Trophoblast cell (in vitro differentiated cells and primary cell): ENCODE measurements at regions not wholly inside any gene's neighbourhood (a gene's known extent, or its start where the extent isn't known, plus 50 kb on each side); places are given as distances from the start of the nearest gene placed in this dataset.

Experiments used
- DNase-seq, 2 donors: peaks; one replicate each; pipeline ENCODE4 v3.0.0-alpha.2; 2016
- H2AFZ ChIP-seq: 2 replicates; pipeline ENCODE4 v1.6.1; 2013; ENCODE audit warnings: low read length, moderate library complexity, mild to moderate bottlenecking; ENCODE audit not compliant: insufficient read depth, poor library complexity
- H2AK5ac ChIP-seq: 2 replicates; pipeline ENCODE4 v1.6.1; 2013; ENCODE audit warnings: mild to moderate bottlenecking, low read length
- H2BK120ac ChIP-seq: 2 replicates; pipeline ENCODE4 v1.6.1; 2013; ENCODE audit warnings: low read length, mild to moderate bottlenecking, moderate library complexity; ENCODE audit not compliant: insufficient read depth, poor library complexity
- H2BK12ac ChIP-seq: 2 replicates; pipeline ENCODE4 v1.6.1; 2013; ENCODE audit warnings: mild to moderate bottlenecking, low read length, moderate library complexity
- H2BK5ac ChIP-seq: 2 replicates; pipeline ENCODE4 v1.6.1; 2013; ENCODE audit warnings: low read length, low read depth, moderate library complexity, mild to moderate bottlenecking; ENCODE audit not compliant: poor library complexity
- H3K14ac ChIP-seq: 2 replicates; pipeline ENCODE4 v1.6.1; 2013; ENCODE audit warnings: mild to moderate bottlenecking, low read length
- H3K18ac ChIP-seq: 2 replicates; pipeline ENCODE4 v1.6.1; 2013; ENCODE audit warnings: mild to moderate bottlenecking, low read length
- H3K23ac ChIP-seq: 2 replicates; pipeline ENCODE4 v1.6.1; 2013; ENCODE audit warnings: low read length
- H3K27ac ChIP-seq: 2 replicates; pipeline ENCODE4 v1.5.1; 2013; ENCODE audit warnings: low read depth, mild to moderate bottlenecking, inconsistent platforms, low read length, moderate library complexity
- H3K27me3 ChIP-seq: 2 replicates; pipeline ENCODE4 v1.6.1; 2013; ENCODE audit warnings: inconsistent platforms, mild to moderate bottlenecking, low read length, moderate library complexity; ENCODE audit not compliant: insufficient read depth
- H3K36me3 ChIP-seq, 2 experiments: 1 replicate in 1 of 2; 2 replicates in 1 of 2; pipeline ENCODE4 v1.6.1; 2013; ENCODE audit warnings: low read length in 2 of 2, mild to moderate bottlenecking in 2 of 2, moderate library complexity in 1 of 2; ENCODE audit not compliant: insufficient read depth in 2 of 2, control insufficient read depth in 1 of 2
- H3K4ac ChIP-seq: 2 replicates; pipeline ENCODE4 v1.6.1; 2013; ENCODE audit warnings: low read depth, mild to moderate bottlenecking, low read length, moderate library complexity
- H3K4me1 ChIP-seq, 2 experiments: 1 replicate in 1 of 2; 2 replicates in 1 of 2; pipeline ENCODE4 v1.6.1; 2013; ENCODE audit warnings: low read length in 2 of 2, mild to moderate bottlenecking in 2 of 2, moderate library complexity in 1 of 2; ENCODE audit not compliant: insufficient read depth in 2 of 2, control insufficient read depth in 1 of 2
- H3K4me2 ChIP-seq: 2 replicates; pipeline ENCODE4 v1.6.1; 2013; ENCODE audit warnings: inconsistent platforms, mild to moderate bottlenecking, low read length, moderate library complexity
- H3K4me3 ChIP-seq: 2 replicates; pipeline ENCODE4 v1.5.1; 2013; ENCODE audit warnings: mild to moderate bottlenecking, low read depth, low read length, inconsistent platforms
- H3K79me1 ChIP-seq: one replicate; pipeline ENCODE4 v1.6.1; 2013; ENCODE audit warnings: low read length
- H3K79me2 ChIP-seq: 2 replicates; pipeline ENCODE4 v1.6.1; 2013; ENCODE audit warnings: low read length, mild to moderate bottlenecking; ENCODE audit not compliant: control insufficient read depth, insufficient read depth, poor library complexity
- H3K9ac ChIP-seq: 2 replicates; pipeline ENCODE4 v1.6.1; 2013; ENCODE audit warnings: mild to moderate bottlenecking, low read length
- H3K9me3 ChIP-seq: 2 replicates; pipeline ENCODE4 v1.6.1; 2013; ENCODE audit warnings: low read depth, mild to moderate bottlenecking, control low read depth, inconsistent platforms, low read length; ENCODE audit not compliant: insufficient read depth
- H4K12ac ChIP-seq: 2 replicates; pipeline ENCODE4 v1.6.1; 2013; ENCODE audit warnings: low read depth, mild to moderate bottlenecking, low read length, moderate library complexity
- H4K8ac ChIP-seq: 2 replicates; pipeline ENCODE4 v1.6.1; 2013; ENCODE audit warnings: low read depth, mild to moderate bottlenecking, low read length, moderate library complexity
- H4K91ac ChIP-seq: one replicate; pipeline ENCODE4 v1.6.1; 2013; ENCODE audit warnings: low read depth, mild to moderate bottlenecking, low read length, moderate library complexity
- WGBS: extraction: QIAGEN DNeasy Blood & Tissue Kit; methylation state at CpG from one replicate; pipeline ENCODE4 v1.1.7; 2013; ENCODE audit warnings: missing lambda C conversion rate; ENCODE audit not compliant: insufficient read length, insufficient coverage; ENCODE audit errors: extremely low coverage; 5-methylcytosine and 5-hydroxymethylcytosine counted together

- no peak overlapping the region for H3K4ac ChIP-seq
- peaks cover 1% of the 10 kb centered on the region for H3K79me2 ChIP-seq
- DNase-seq: no peak
- H3K18ac ChIP-seq: no peak overlapping the region
- H3K14ac ChIP-seq: no peak overlapping the region
- H2BK12ac ChIP-seq: no peak overlapping the region
- no peak overlapping the region for H3K27ac ChIP-seq
- no peak overlapping the region for H3K4me2 ChIP-seq
- H2AFZ ChIP-seq: no peak overlapping the region
- H4K12ac ChIP-seq: no peak overlapping the region
- no peaks in the 10 kb centered on the region for H3K79me1 ChIP-seq
- no peaks in the 10 kb centered on the region for H3K4me1 ChIP-seq
- H3K27me3 ChIP-seq: no peaks in the 10 kb centered on the region
- no peak overlapping the region for H2BK5ac ChIP-seq
- H3K9me3 ChIP-seq: no peaks in the 10 kb centered on the region
- no CpG with 5 or more reads among the region's 2 CpGs for WGBS
- H3K36me3 ChIP-seq: no peaks in the 10 kb centered on the region
- H3K9ac ChIP-seq: no peak overlapping the region
- no peak overlapping the region for H3K4me3 ChIP-seq
- H4K91ac ChIP-seq: no peak overlapping the region
- H4K8ac ChIP-seq: no peak overlapping the region
- H3K23ac ChIP-seq: no peak overlapping the region
- no peak overlapping the region for H2BK120ac ChIP-seq
- no peak overlapping the region for H2AK5ac ChIP-seq
Measured at GRCh38 chr11:19433367-19433766, 192.6 kb upstream of the E2F8 start.

- no peak overlapping the region for H3K23ac ChIP-seq
- no peak overlapping the region for H3K4ac ChIP-seq
- H3K14ac ChIP-seq: no peak overlapping the region
- no peak for DNase-seq
- no peak overlapping the region for H2BK12ac ChIP-seq
- no peak overlapping the region for H3K18ac ChIP-seq
- H3K4me1 ChIP-seq: no peaks in the 10 kb centered on the region
- H4K91ac ChIP-seq: no peak overlapping the region
- H3K4me2 ChIP-seq: no peak overlapping the region
- no peaks in the 10 kb centered on the region for H3K27me3 ChIP-seq
- no peak overlapping the region for H3K9ac ChIP-seq
- H4K12ac ChIP-seq: no peak overlapping the region
- H3K9me3 ChIP-seq: no peaks in the 10 kb centered on the region
- H2BK120ac ChIP-seq: no peak overlapping the region
- no peak overlapping the region for H4K8ac ChIP-seq
- H3K36me3 ChIP-seq: no peaks in the 10 kb centered on the region
- H2AK5ac ChIP-seq: no peak overlapping the region
- H2AFZ ChIP-seq: no peak overlapping the region
- no peak overlapping the region for H3K27ac ChIP-seq
- no peaks in the 10 kb centered on the region for H3K79me1 ChIP-seq
- no peak overlapping the region for H2BK5ac ChIP-seq
- no CpG with 5 or more reads among the region's 3 CpGs for WGBS
- H3K4me3 ChIP-seq: no peak overlapping the region
- peaks cover 1% of the 10 kb centered on the region for H3K79me2 ChIP-seq
Measured at GRCh38 chr11:19432370-19433061, 191.8 kb upstream of the E2F8 start.

GRCh38 chr11:19430754-19431398, 190.1 kb upstream of the E2F8 start:
- Histone ChIP-seq H3K4me2 (no peak overlapping the region), H3K4me1 (no peaks in the 10 kb centered on the region), H3K9me3 (no peaks in the 10 kb centered on the region), H2BK12ac (no peak overlapping the region), H4K8ac (no peak overlapping the region), H3K27me3 (no peaks in the 10 kb centered on the region), H3K36me3 (no peaks in the 10 kb centered on the region), H2AFZ (no peak overlapping the region), H3K79me2 (peaks cover 1% of the 10 kb centered on the region), H3K9ac (no peak overlapping the region), H2BK120ac (no peak overlapping the region), H3K14ac (no peak overlapping the region), H3K4me3 (no peak overlapping the region), H3K27ac (no peak overlapping the region), H2AK5ac (no peak overlapping the region), H4K12ac (no peak overlapping the region), H2BK5ac (no peak overlapping the region), H3K4ac (no peak overlapping the region), H4K91ac (no peak overlapping the region), H3K79me1 (no peaks in the 10 kb centered on the region), H3K18ac (no peak overlapping the region), H3K23ac (no peak overlapping the region)
- WGBS: no CpG with 5 or more reads among the region's 8 CpGs
- no peak for DNase-seq

DNA sequence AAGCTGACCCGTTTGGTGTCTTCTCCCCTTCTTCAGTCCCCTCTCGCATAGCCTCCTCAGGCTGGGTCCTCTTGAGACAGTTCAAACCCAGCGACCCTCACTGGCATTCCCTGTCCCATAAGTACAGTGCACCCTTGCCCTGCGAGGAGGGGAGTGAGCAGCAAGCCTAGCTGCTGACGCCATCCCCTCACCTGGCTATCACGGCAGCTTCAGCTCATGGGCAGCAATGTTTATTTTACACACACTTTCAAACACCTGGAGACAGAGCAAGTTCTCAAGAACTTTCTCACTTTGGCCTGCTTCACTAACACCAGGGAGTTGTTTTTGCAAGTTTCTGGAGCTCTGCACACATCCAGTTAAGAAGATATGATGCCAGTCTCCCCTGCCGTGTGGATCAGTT, 189.6 kb upstream of the E2F8 start:
- H3K27ac ChIP-seq: no peak overlapping the region
- DNase-seq: no peak
- WGBS: no CpG with 5 or more reads among the region's 7 CpGs

More for the DNA sequence above, 189.6 kb upstream of the E2F8 start:
- H2BK120ac ChIP-seq: no peak overlapping the region
- no peak overlapping the region for H3K14ac ChIP-seq
- no peak overlapping the region for H2BK5ac ChIP-seq
- no peak overlapping the region for H3K4ac ChIP-seq
- no peaks in the 10 kb centered on the region for H3K9me3 ChIP-seq
- H3K27me3 ChIP-seq: no peaks in the 10 kb centered on the region
- no peak overlapping the region for H3K23ac ChIP-seq
- no peak overlapping the region for H2AK5ac ChIP-seq
- no peak overlapping the region for H2BK12ac ChIP-seq
- peaks cover 1% of the 10 kb centered on the region for H3K79me2 ChIP-seq
- H2AFZ ChIP-seq: no peak overlapping the region
- H3K36me3 ChIP-seq: no peaks in the 10 kb centered on the region
- no peak overlapping the region for H4K91ac ChIP-seq
- H3K4me2 ChIP-seq: no peak overlapping the region
- no peaks in the 10 kb centered on the region for H3K79me1 ChIP-seq
- no peak overlapping the region for H3K9ac ChIP-seq
- H4K8ac ChIP-seq: no peak overlapping the region
- H3K4me3 ChIP-seq: no peak overlapping the region
- no peak overlapping the region for H4K12ac ChIP-seq
- no peak overlapping the region for H3K18ac ChIP-seq
- no peaks in the 10 kb centered on the region for H3K4me1 ChIP-seq
